ENCODE measurements at regions not wholly inside any gene's neighbourhood (a gene's known extent, or its start where the extent isn't known, plus 50 kb on each side); places are given as distances from the start of the nearest gene placed in this dataset.

GRCh38 chr9:113793558-113793957 is 82.6 kb upstream of the ZNF618 start:
- FAIRE-seq (no peak), DNase-seq (ENCODE audit: low read depth, low spot score) (no peak)
- dilution Hi-C loops (cut with MboI; ENCODE audit: extremely low pct_ligation_motif_present, low sequenced_read_pairs): no loop called here
- H3K27ac ChIP-seq (ENCODE audit: control insufficient read depth, insufficient read depth, low read length): no peak overlapping the region
- no peak overlapping the region for H3K9ac ChIP-seq (ENCODE audit: control insufficient read depth, extremely low read depth, insufficient read depth, low read length)
- H3K27me3 ChIP-seq (ENCODE audit: control insufficient read depth, extremely low read depth, insufficient read depth, low read length): peaks cover 18% of the 10 kb centered on the region
- H3K4me1 ChIP-seq (ENCODE audit: control insufficient read depth, extremely low read depth, insufficient read depth, low read length): no peaks in the 10 kb centered on the region
- H3K4me3 ChIP-seq (ENCODE audit: control insufficient read depth in 2 of 3, extremely low read depth in 1 of 3, insufficient read depth in 2 of 3, low read depth in 1 of 3, low read length in 3 of 3): no peak overlapping the region
- H2AFZ ChIP-seq (ENCODE audit: control insufficient read depth, low read length): no peak overlapping the region
- H4K20me1 ChIP-seq (ENCODE audit: control insufficient read depth, extremely low read depth, insufficient read depth, low read length): no peaks in the 10 kb centered on the region
- no peak for TF ChIP-seq CTCF (optimal IDR thresholded peaks at IDR 0.05 in 1 of 3, IDR thresholded peaks at IDR 0.05 in 1 of 3, conservative IDR thresholded peaks at IDR 0.05 in 1 of 3; ENCODE audit: extremely low read depth in 1 of 3, insufficient read depth in 2 of 3, low read length in 3 of 3)
- no peak for TF ChIP-seq EZH2 (IDR thresholded peaks at IDR 0.05; ENCODE audit: low read length)
- H3K9me1 ChIP-seq (ENCODE audit: control insufficient read depth, extremely low read depth, insufficient read depth, low read length): no peaks in the 10 kb centered on the region
- H3K36me3 ChIP-seq (ENCODE audit: control insufficient read depth in 2 of 2, extremely low read depth in 1 of 2, insufficient read depth in 2 of 2, low read length in 2 of 2): no peaks in the 10 kb centered on the region
- no peaks in the 10 kb centered on the region for H3K79me2 ChIP-seq (ENCODE audit: control insufficient read depth, insufficient read depth, low read length)
- H3K9me3 ChIP-seq (ENCODE audit: control insufficient read depth, low read depth, low read length): no peaks in the 10 kb centered on the region
- H3K4me2 ChIP-seq (ENCODE audit: control insufficient read depth, extremely low read depth, insufficient read depth, low read depth, low read length): no peak overlapping the region

DNA sequence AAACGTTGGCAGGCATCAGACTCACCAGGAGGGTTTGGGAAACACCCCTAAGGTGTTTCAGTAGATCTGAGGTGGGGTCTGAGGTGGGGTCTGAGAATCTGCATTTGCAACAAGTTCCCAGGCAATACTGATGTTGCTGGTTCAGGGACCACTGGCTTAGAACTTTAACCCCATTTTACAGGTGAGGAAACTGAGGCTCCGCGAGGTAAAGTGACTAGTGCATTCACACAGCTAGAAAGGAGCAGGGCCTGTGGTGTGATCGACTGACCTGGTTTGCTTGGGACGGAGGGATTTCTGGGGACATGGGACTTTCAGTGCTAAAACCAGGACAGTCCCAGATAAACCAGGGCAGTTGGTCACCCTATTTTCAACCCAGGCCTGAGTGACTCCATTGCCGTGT is 81.4 kb upstream of the ZNF618 start:
- Histone ChIP-seq H3K4me1 (ENCODE audit: control insufficient read depth, extremely low read depth, insufficient read depth, low read length) (no peaks in the 10 kb centered on the region), H3K79me2 (ENCODE audit: control insufficient read depth, insufficient read depth, low read length) (no peaks in the 10 kb centered on the region), H4K20me1 (ENCODE audit: control insufficient read depth, extremely low read depth, insufficient read depth, low read length) (no peaks in the 10 kb centered on the region), H3K4me3 (ENCODE audit: control insufficient read depth in 2 of 3, extremely low read depth in 1 of 3, insufficient read depth in 2 of 3, low read depth in 1 of 3, low read length in 3 of 3) (no peak overlapping the region), H3K27me3 (ENCODE audit: control insufficient read depth, extremely low read depth, insufficient read depth, low read length) (peaks cover 12% of the 10 kb centered on the region), H3K4me2 (ENCODE audit: control insufficient read depth, extremely low read depth, insufficient read depth, low read depth, low read length) (no peak overlapping the region), H3K36me3 (ENCODE audit: control insufficient read depth in 2 of 2, extremely low read depth in 1 of 2, insufficient read depth in 2 of 2, low read length in 2 of 2) (no peaks in the 10 kb centered on the region), H2AFZ (ENCODE audit: control insufficient read depth, low read length) (no peak overlapping the region), H3K27ac (ENCODE audit: control insufficient read depth, insufficient read depth, low read length) (no peak overlapping the region), H3K9ac (ENCODE audit: control insufficient read depth, extremely low read depth, insufficient read depth, low read length) (no peak overlapping the region), H3K9me1 (ENCODE audit: control insufficient read depth, extremely low read depth, insufficient read depth, low read length) (no peaks in the 10 kb centered on the region), H3K9me3 (ENCODE audit: control insufficient read depth, low read depth, low read length) (no peaks in the 10 kb centered on the region)
- FAIRE-seq (no peak), DNase-seq (ENCODE audit: low read depth, low spot score) (no peak)
- dilution Hi-C loops (cut with MboI; ENCODE audit: extremely low pct_ligation_motif_present, low sequenced_read_pairs): no loop called here
- TF ChIP-seq EZH2 (IDR thresholded peaks at IDR 0.05; ENCODE audit: low read length) (no peak), CTCF (optimal IDR thresholded peaks at IDR 0.05 in 1 of 3, IDR thresholded peaks at IDR 0.05 in 1 of 3, conservative IDR thresholded peaks at IDR 0.05 in 1 of 3; ENCODE audit: extremely low read depth in 1 of 3, insufficient read depth in 2 of 3, low read length in 3 of 3) (no peak)

All from keratinocyte (primary cell).